GM12878 (cell line): ENCODE measurements at regions not wholly inside any gene's neighbourhood (a gene's known extent, or its start where the extent isn't known, plus 50 kb on each side); places are given as distances from the start of the nearest gene placed in this dataset.

ENCODE experiments used
- ATAC-seq: fragments of 200-7000 bp; cut with Tn5 transposase; 3 replicates; pipeline ENCODE4 v1.9.1; 2020; ENCODE audit warnings: mild to moderate bottlenecking, moderate library complexity
- BruUV-seq: library from RNA; stranded (reverse); fragments of 400-500 nt; replicated peaks from 2 replicates; lab custom pipeline; 2021; lab: Mats Ljungman, UMichigan
- CTCF ChIA-PET: fragments of 300-600 bp; sonication (Branson Sonifier 250); formaldehyde crosslinking; extraction: SDS; loops from one replicate; lab custom pipeline; 2021; ENCODE audit warnings: inconsistent platforms; lab: Yijun Ruan, JAX
- POLR2A ChIA-PET: fragments of 350-600 bp; formaldehyde crosslinking; extraction: SDS; loops from one replicate; lab custom pipeline; 2021; ENCODE audit warnings: inconsistent platforms; lab: Charles Lee
- RAD21 ChIA-PET: fragments of 300-600 bp; sonication (Branson Sonifier 250); formaldehyde crosslinking; loops from one replicate; lab custom pipeline; 2023; ENCODE audit warnings: antibody characterized with exemption; ENCODE audit not compliant: unreplicated experiment; lab: Charles Lee
- SMC1A ChIA-PET: fragments of 300-600 bp; sonication (Branson Sonifier 250); formaldehyde crosslinking; loops from one replicate; lab custom pipeline; 2023; ENCODE audit not compliant: unreplicated experiment, uncharacterized antibody; lab: Charles Lee
- DNase-seq: peaks from one replicate; pipeline ENCODE4 v3.0.0-alpha.2; 2011; ENCODE audit warnings: low read depth, low spot score
- FAIRE-seq: peaks from 3 replicates; lab custom pipeline; 2011; peaks lifted over from hg19 to GRCh38; lab: Jason Lieb, UNC
- H2AFZ ChIP-seq: 2 replicates; pipeline ENCODE4 v1.6.0; 2011; ENCODE audit warnings: low read depth, low read length, control low read depth; ENCODE audit not compliant: control insufficient read depth
- H3K27ac ChIP-seq: 2 replicates; pipeline ENCODE4 v1.5.1; 2011; ENCODE audit warnings: control low read depth; ENCODE audit not compliant: control insufficient read depth, insufficient read depth
- H3K27me3 ChIP-seq, 2 experiments: replicated peaks in 1 of 2; 2 replicates each; pipeline versions ENCODE4 v1.6.0 to v1.6.1; 2011; ENCODE audit warnings: low read length in 1 of 2; ENCODE audit not compliant: control insufficient read depth in 2 of 2, insufficient read depth in 2 of 2
- H3K36me3 ChIP-seq, 2 experiments: 2 replicates each; pipeline ENCODE4 v1.5.1; 2011; ENCODE audit warnings: low read length in 1 of 2; ENCODE audit not compliant: control insufficient read depth in 2 of 2, insufficient read depth in 2 of 2
- H3K4me1 ChIP-seq: 2 replicates; pipeline ENCODE4 v1.6.1; 2011; ENCODE audit warnings: mild to moderate bottlenecking, low read length, moderate library complexity, mixed read lengths; ENCODE audit not compliant: control insufficient read depth, insufficient read depth
- H3K4me2 ChIP-seq: 2 replicates; pipeline ENCODE4 v1.6.0; 2011; ENCODE audit warnings: control low read depth; ENCODE audit not compliant: control insufficient read depth, insufficient read depth
- H3K4me3 ChIP-seq: fragments of 200-600 bp; sonication (generic); 2 replicates; pipeline ENCODE4 v1.5.1; 2016
- H3K79me2 ChIP-seq: 2 replicates; pipeline ENCODE4 v1.6.0; 2011; ENCODE audit warnings: low read length; ENCODE audit not compliant: control insufficient read depth, insufficient read depth
- H3K9ac ChIP-seq: 2 replicates; pipeline ENCODE4 v1.8.0; 2011; ENCODE audit warnings: low read length, control low read depth, mixed read lengths; ENCODE audit not compliant: control insufficient read depth, insufficient read depth
- H3K9me3 ChIP-seq: replicated peaks from 3 replicates; pipeline ENCODE4 v1.5.1; 2011; ENCODE audit warnings: mild to moderate bottlenecking, low read length; ENCODE audit not compliant: control insufficient read depth, insufficient read depth
- H4K20me1 ChIP-seq: 2 replicates; pipeline ENCODE4 v1.6.0; 2011; ENCODE audit not compliant: control insufficient read depth, insufficient read depth
- CEBPB ChIP-seq, 2 experiments: fragments of 150-350 bp in 1 of 2; IDR thresholded peaks; 2 replicates each; pipeline ENCODE4 v1.6.1; 2012 to 2014; ENCODE audit warnings: low read depth in 2 of 2, low read length in 2 of 2, borderline replicate concordance in 1 of 2, inconsistent platforms in 1 of 2
- ESRRA ChIP-seq: IDR thresholded peaks from 2 replicates; pipeline ENCODE4 v1.6.1; 2012; ENCODE audit warnings: mild to moderate bottlenecking, low read length, improper control_type of control experiment
- NFYA ChIP-seq: IDR thresholded peaks from 2 replicates; pipeline ENCODE4 v1.6.1; 2011; ENCODE audit warnings: low read depth, mild to moderate bottlenecking, low read length, improper control_type of control experiment, borderline replicate concordance
- POLR2AphosphoS5 ChIP-seq: IDR thresholded peaks from 2 replicates; pipeline ENCODE4 v1.6.1; 2011; ENCODE audit warnings: mild to moderate bottlenecking, low read length, inconsistent platforms
- RCOR1 ChIP-seq: conservative IDR thresholded peaks from 2 replicates; pipeline ENCODE4 v1.6.1; 2012; ENCODE audit warnings: low read depth, low read length, improper control_type of control experiment
- RELA ChIP-seq: fragments of 450-650 bp; IDR thresholded peaks from 2 replicates; pipeline ENCODE4 v1.8.0; 2014; ENCODE audit warnings: borderline replicate concordance; ENCODE audit not compliant: partially characterized antibody
- TARDBP ChIP-seq: IDR thresholded peaks from 2 replicates; pipeline ENCODE4 v1.6.1; 2016; ENCODE audit warnings: borderline replicate concordance
- USF1 ChIP-seq: IDR thresholded peaks from 2 replicates; pipeline ENCODE4 v1.6.1; 2011; ENCODE audit warnings: borderline replicate concordance, low read depth, mild to moderate bottlenecking, moderate library complexity, mixed read lengths, low read length; ENCODE audit not compliant: insufficient read depth; ENCODE audit errors: extremely low read length
- WGBS: methylation state at CpG from one replicate; pipeline ENCODE4 v1.1.6; 2016; ENCODE audit warnings: low lambda C conversion rate; ENCODE audit not compliant: insufficient replicate concordance, insufficient coverage; ENCODE audit errors: missing lambda C conversion rate; 5-methylcytosine and 5-hydroxymethylcytosine counted together
- in situ Hi-C: fragments of 300-500 bp; cut with MboI; formaldehyde crosslinking; loops from 9 replicates; pipeline ENCODE4 v1.14.3; 2018; ENCODE audit warnings: mixed read lengths
- intact Hi-C: fragments of 100-400 bp; cut with micrococcal nuclease; formaldehyde crosslinking; loops from one replicate; pipeline ENCODE4 v1.14.2; 2022; ENCODE audit not compliant: unreplicated experiment

- no peaks in the 10 kb centered on the region for H3K9me3 ChIP-seq
- intact Hi-C loops (loop anchor here (10.0 kb wide), 1 partner anchor 117 kb away; no protein-coding TSS in a partner anchor), in situ Hi-C loops (no loop called here)
- ChIA-PET RAD21 (no interaction called here), POLR2A (interaction anchor here (0.5 kb wide), 1 partner anchor 203 kb away, joined by 3 read pairs; no protein-coding TSS in a partner anchor), CTCF (interaction anchor here (1.6 kb wide), 1 partner anchor 21 kb away, joined by 4 read pairs; no protein-coding TSS in a partner anchor), SMC1A (no interaction called here)
- H3K79me2 ChIP-seq, result no peaks in the 10 kb centered on the region
- H3K9ac ChIP-seq, result no peak overlapping the region
- DNase-seq (no peak), FAIRE-seq (no peak), ATAC-seq (no peak)
- no peak overlapping the region for H3K4me2 ChIP-seq
- H3K36me3 ChIP-seq, result no peaks in the 10 kb centered on the region
- no peak for TF ChIP-seq USF1
- no peak for TF ChIP-seq CEBPB (IDR thresholded peaks at IDR 0.05; ENCODE audit: borderline replicate concordance in 1 of 2, low read depth in 2 of 2, low read length in 2 of 2)
- TF ChIP-seq RELA, result no peak
- no peak for TF ChIP-seq RCOR1
- no peak for TF ChIP-seq ESRRA
- no peak for TF ChIP-seq POLR2AphosphoS5
- TF ChIP-seq NFYA, result no peak
- TF ChIP-seq TARDBP, result no peak
- H3K27me3 ChIP-seq, result peaks cover 2 to 10% of the 10 kb centered on the region in 2 experiments; a peak in 3 of 4 replicates
- no peaks in the 10 kb centered on the region for H4K20me1 ChIP-seq
- H3K27ac ChIP-seq, result no peak overlapping the region
- no peak overlapping the region for H2AFZ ChIP-seq
- 8% methylated on average over 4 of the region's 4 CpGs for WGBS
- BruUV-seq, result no TSS peak
- no peaks in the 10 kb centered on the region for H3K4me1 ChIP-seq
- H3K4me3 ChIP-seq, result no peak overlapping the region
These were observed 153.9 kb upstream of the PCBD1 start for GRCh38 chr10:71042216-71042615.
